ENCODE measurements at regions not wholly inside any gene's neighbourhood (a gene's known extent, or its start where the extent isn't known, plus 50 kb on each side); places are given as distances from the start of the nearest gene placed in this dataset.

DNA sequence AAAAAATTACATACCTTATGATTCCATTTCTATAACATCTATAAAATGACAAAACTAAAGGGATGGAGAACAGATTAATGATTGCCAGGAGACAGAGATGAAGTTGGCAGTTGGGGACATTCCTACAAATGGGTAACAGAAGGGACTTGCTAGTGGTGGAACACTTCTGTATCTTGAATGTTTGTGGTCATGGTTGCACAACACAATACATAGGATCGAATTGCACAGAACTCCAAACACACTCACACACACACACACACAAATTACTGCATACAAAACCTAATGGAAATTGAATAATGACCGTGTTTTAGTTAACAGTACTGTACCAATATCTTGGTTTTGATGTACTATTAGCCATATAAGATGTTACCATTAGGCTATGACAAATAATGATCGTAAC is 330.7 kb upstream of the POU5F2 start:
- TF ChIP-seq, protein P1, sequence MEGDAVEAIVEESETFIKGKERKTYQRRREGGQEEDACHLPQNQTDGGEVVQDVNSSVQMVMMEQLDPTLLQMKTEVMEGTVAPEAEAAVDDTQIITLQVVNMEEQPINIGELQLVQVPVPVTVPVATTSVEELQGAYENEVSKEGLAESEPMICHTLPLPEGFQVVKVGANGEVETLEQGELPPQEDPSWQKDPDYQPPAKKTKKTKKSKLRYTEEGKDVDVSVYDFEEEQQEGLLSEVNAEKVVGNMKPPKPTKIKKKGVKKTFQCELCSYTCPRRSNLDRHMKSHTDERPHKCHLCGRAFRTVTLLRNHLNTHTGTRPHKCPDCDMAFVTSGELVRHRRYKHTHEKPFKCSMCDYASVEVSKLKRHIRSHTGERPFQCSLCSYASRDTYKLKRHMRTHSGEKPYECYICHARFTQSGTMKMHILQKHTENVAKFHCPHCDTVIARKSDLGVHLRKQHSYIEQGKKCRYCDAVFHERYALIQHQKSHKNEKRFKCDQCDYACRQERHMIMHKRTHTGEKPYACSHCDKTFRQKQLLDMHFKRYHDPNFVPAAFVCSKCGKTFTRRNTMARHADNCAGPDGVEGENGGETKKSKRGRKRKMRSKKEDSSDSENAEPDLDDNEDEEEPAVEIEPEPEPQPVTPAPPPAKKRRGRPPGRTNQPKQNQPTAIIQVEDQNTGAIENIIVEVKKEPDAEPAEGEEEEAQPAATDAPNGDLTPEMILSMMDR (conservative IDR thresholded peaks at IDR 0.05; ENCODE audit: low read length), result no peak
- TF ChIP-seq EZH2phosphoT487 (IDR thresholded peaks at IDR 0.05; ENCODE audit: borderline replicate concordance, low read depth, low read length), result no peak
